OCI-LY7 (cell line): ENCODE measurements at regions not wholly inside any gene's neighbourhood (a gene's known extent, or its start where the extent isn't known, plus 50 kb on each side); places are given as distances from the start of the nearest gene placed in this dataset.

Source experiments
- BruUV-seq: library from RNA; stranded (reverse); fragments of 400-500 nt; replicated peaks from 2 replicates; lab custom pipeline; 2021; lab: Mats Ljungman, UMichigan
- CTCF ChIA-PET: fragments of 300-600 bp; sonication (Branson Sonifier 250); formaldehyde crosslinking; loops from one replicate; lab custom pipeline; 2022; ENCODE audit warnings: antibody characterized with exemption; ENCODE audit not compliant: unreplicated experiment; lab: Charles Lee
- POLR2A ChIA-PET: fragments of 300-600 bp; sonication (Branson Sonifier 250); formaldehyde crosslinking; loops from one replicate; lab custom pipeline; 2022; ENCODE audit warnings: antibody characterized with exemption; lab: Charles Lee
- DNase-seq: peaks from one replicate; pipeline ENCODE4 v3.0.0-alpha.2; 2015; ENCODE audit warnings: low spot score
- H2AFZ ChIP-seq: fragments of 200-600 bp; sonication (generic), shearing (Covaris generic); 2 replicates; pipeline ENCODE4 v1.6.1; 2014; ENCODE audit warnings: mild to moderate bottlenecking, antibody characterized with exemption, low read length, moderate library complexity
- H3K27ac ChIP-seq: fragments of 200-600 bp; sonication (generic); 2 replicates; pipeline ENCODE4 v1.5.1; 2014; ENCODE audit warnings: mixed run types, low read depth, mild to moderate bottlenecking, moderate library complexity, low read length, inconsistent platforms; ENCODE audit not compliant: poor library complexity, severe bottlenecking
- H3K36me3 ChIP-seq: fragments of 200-600 bp; sonication (generic); 2 replicates; pipeline ENCODE4 v1.6.1; 2014; ENCODE audit warnings: mild to moderate bottlenecking, antibody characterized with exemption, low read length, moderate library complexity, mixed read lengths; ENCODE audit not compliant: insufficient read depth
- H3K4me1 ChIP-seq: fragments of 200-600 bp; sonication (generic); 2 replicates; pipeline ENCODE4 v1.5.1; 2014; ENCODE audit warnings: mild to moderate bottlenecking, low read length; ENCODE audit not compliant: insufficient read depth, poor library complexity, severe bottlenecking
- H3K4me2 ChIP-seq: fragments of 200-600 bp; sonication (generic); 2 replicates; pipeline ENCODE4 v1.6.1; 2014; ENCODE audit warnings: mild to moderate bottlenecking, low read length
- H3K4me3 ChIP-seq: fragments of 200-600 bp; sonication (generic); 2 replicates; pipeline ENCODE4 v1.5.1; 2014; ENCODE audit warnings: mild to moderate bottlenecking, low read depth, low read length; ENCODE audit not compliant: poor library complexity, severe bottlenecking
- H3K79me2 ChIP-seq: fragments of 200-600 bp; sonication (generic); 2 replicates; pipeline ENCODE4 v1.6.1; 2016; ENCODE audit warnings: low read depth, mild to moderate bottlenecking, low read length, moderate library complexity, mixed read lengths; ENCODE audit not compliant: insufficient read depth
- H3K9me2 ChIP-seq: fragments of 200-600 bp; sonication (generic); 2 replicates; pipeline ENCODE4 v1.6.1; 2016; ENCODE audit warnings: mild to moderate bottlenecking, low read length, mixed read lengths; ENCODE audit not compliant: insufficient read depth
- H3K9me3 ChIP-seq: fragments of 200-600 bp; sonication (generic); 2 replicates; pipeline ENCODE4 v1.6.1; 2014; ENCODE audit warnings: mild to moderate bottlenecking, mixed run types, low read length, mixed read lengths
- H4K20me1 ChIP-seq: fragments of 200-600 bp; sonication (generic); 2 replicates; pipeline ENCODE4 v1.6.1; 2014; ENCODE audit warnings: mild to moderate bottlenecking, antibody characterized with exemption, low read length, moderate library complexity, mixed read lengths; ENCODE audit not compliant: insufficient read depth
- CTCF ChIP-seq: fragments of 200-600 bp; sonication (generic); conservative IDR thresholded peaks from 2 replicates; pipeline ENCODE4 v1.5.1; 2014; ENCODE audit warnings: mild to moderate bottlenecking, antibody characterized with exemption, low read length, moderate library complexity, mixed read lengths
- EZH2phosphoT487 ChIP-seq: fragments of 200-600 bp; sonication (generic); IDR thresholded peaks from 2 replicates; pipeline ENCODE4 v1.6.1; 2018; ENCODE audit warnings: low read depth, borderline replicate concordance, mild to moderate bottlenecking, mixed run types, antibody characterized with exemption, low read length, moderate library complexity, mixed read lengths
- intact Hi-C: fragments of 100-400 bp; cut with micrococcal nuclease; formaldehyde crosslinking; loops from one replicate; pipeline ENCODE4 v1.10.0; 2022; ENCODE audit not compliant: unreplicated experiment

GRCh38 chr21:27393726-27394125 is 426.8 kb upstream of the ADAMTS5 start:
- Histone ChIP-seq H3K9me3 (peaks cover 8% of the 10 kb centered on the region; the same call in 1 of the 2 replicates), H3K4me1 (no peaks in the 10 kb centered on the region), H3K79me2 (no peaks in the 10 kb centered on the region), H2AFZ (no peak overlapping the region), H4K20me1 (no peaks in the 10 kb centered on the region), H3K27ac (no peak overlapping the region), H3K36me3 (no peaks in the 10 kb centered on the region), H3K4me3 (no peak overlapping the region), H3K9me2 (no peaks in the 10 kb centered on the region), H3K4me2 (no peak overlapping the region)
- no peak for DNase-seq
- CTCF ChIA-PET: no interaction called here
- POLR2A ChIA-PET: no interaction called here
- intact Hi-C loops: no loop called here
- TF ChIP-seq CTCF (no peak), EZH2phosphoT487 (no peak)
- no TSS peak for BruUV-seq

GRCh38 chr21:27391990-27392389 is 425.1 kb upstream of the ADAMTS5 start:
- Histone ChIP-seq H3K79me2 (no peaks in the 10 kb centered on the region), H3K27ac (no peak overlapping the region), H2AFZ (no peak overlapping the region), H3K9me2 (no peaks in the 10 kb centered on the region), H3K4me3 (no peak overlapping the region), H3K4me2 (no peak overlapping the region), H3K4me1 (no peaks in the 10 kb centered on the region), H3K9me3 (peaks cover 8% of the 10 kb centered on the region; the same call in 1 of the 2 replicates), H3K36me3 (no peaks in the 10 kb centered on the region), H4K20me1 (no peaks in the 10 kb centered on the region)
- TF ChIP-seq CTCF: no peak
- TF ChIP-seq EZH2phosphoT487: no peak
- no TSS peak for BruUV-seq
- CTCF ChIA-PET: no interaction called here
- intact Hi-C loops: no loop called here
- DNase-seq: no peak
- POLR2A ChIA-PET: interaction anchor here (0.6 kb wide), 1 partner anchor 333 kb away, joined by 5 read pairs; no protein-coding TSS in a partner anchor

GRCh38 chr21:27390384-27390783 is 423.5 kb upstream of the ADAMTS5 start:
- Histone ChIP-seq H3K4me2 (no peak overlapping the region), H3K4me1 (no peaks in the 10 kb centered on the region), H3K4me3 (no peak overlapping the region), H4K20me1 (no peaks in the 10 kb centered on the region), H3K79me2 (no peaks in the 10 kb centered on the region), H3K9me3 (peaks cover 8% of the 10 kb centered on the region; the same call in 1 of the 2 replicates), H3K36me3 (no peaks in the 10 kb centered on the region), H3K27ac (no peak overlapping the region), H2AFZ (no peak overlapping the region), H3K9me2 (no peaks in the 10 kb centered on the region)
- TF ChIP-seq EZH2phosphoT487 (no peak), CTCF (no peak)
- DNase-seq: no peak
- BruUV-seq: no TSS peak
- ChIA-PET CTCF (no interaction called here), POLR2A (interaction anchor here (1.1 kb wide), 1 partner anchor 13 kb away, joined by 3 read pairs; no protein-coding TSS in a partner anchor)
- intact Hi-C loops: no loop called here
